Activated naive CD4-positive, alpha-beta T cell treated with Interleukin-2 at 50 U/mL for 16 hours (primary cell): ENCODE measurements at regions not wholly inside any gene's neighbourhood (a gene's known extent, or its start where the extent isn't known, plus 50 kb on each side); places are given as distances from the start of the nearest gene placed in this dataset.
"Not testable (repeated sequence)": the region's sequence is repeated elsewhere in the genome, so short reads cannot be mapped to it uniquely, and the experiment has no call there.

Source experiments
- DNase-seq: peaks from one replicate; pipeline ENCODE4 v3.0.0-alpha.2; 2020

DNA sequence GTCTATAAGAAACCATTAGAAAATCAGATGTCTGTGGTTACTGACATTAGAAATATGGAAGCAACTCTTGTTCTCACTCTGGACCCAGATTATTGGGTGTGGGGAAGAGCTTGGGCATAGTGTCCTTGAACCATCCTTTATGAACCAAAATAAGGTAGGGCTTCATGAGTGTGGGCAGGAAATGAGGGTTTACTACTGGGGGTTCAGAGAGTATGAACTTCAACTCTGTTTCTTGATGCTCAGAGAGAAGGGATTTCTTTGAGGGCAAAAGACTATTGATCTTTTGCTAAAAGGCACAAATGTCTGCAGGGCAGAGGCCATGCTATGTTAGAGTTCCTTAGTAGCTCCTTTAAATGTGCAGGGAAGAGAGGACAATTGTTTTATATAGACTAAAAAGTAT lies 183.3 kb upstream of the ATP2B1 start:
- DNase-seq, result no peak

- DNase-seq, result no peak
Observed at GRCh38 chr12:89890161-89890560, 181.5 kb upstream of the ATP2B1 start.

GRCh38 chr12:89889062-89889461 lies 180.4 kb upstream of the ATP2B1 start:
- DNase-seq, result no peak

DNA sequence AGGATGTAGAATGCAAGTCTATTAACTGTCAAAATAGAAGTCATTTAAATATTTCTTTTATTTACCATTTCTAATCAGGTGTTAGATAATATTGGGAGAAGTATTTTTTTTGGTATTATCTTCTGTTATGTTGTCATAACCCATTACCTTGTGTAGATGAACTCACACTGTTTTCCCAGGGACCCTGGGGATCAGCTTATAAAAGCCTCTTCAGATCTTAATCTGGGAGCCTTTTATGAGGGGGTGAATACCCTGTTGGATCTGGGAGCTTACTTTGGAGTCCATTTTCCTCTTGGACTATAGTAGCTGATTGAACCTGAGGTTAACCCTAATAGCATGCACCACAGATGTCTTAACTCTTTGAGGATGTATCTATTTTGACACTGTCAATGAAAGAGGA lies 176.3 kb upstream of the ATP2B1 start:
- DNase-seq, result no peak

GRCh38 chr12:89884416-89884898 lies 175.8 kb upstream of the ATP2B1 start:
- DNase-seq, result no peak

- no peak for DNase-seq
Observed at GRCh38 chr12:89883630-89884389, 175.2 kb upstream of the ATP2B1 start.

DNA sequence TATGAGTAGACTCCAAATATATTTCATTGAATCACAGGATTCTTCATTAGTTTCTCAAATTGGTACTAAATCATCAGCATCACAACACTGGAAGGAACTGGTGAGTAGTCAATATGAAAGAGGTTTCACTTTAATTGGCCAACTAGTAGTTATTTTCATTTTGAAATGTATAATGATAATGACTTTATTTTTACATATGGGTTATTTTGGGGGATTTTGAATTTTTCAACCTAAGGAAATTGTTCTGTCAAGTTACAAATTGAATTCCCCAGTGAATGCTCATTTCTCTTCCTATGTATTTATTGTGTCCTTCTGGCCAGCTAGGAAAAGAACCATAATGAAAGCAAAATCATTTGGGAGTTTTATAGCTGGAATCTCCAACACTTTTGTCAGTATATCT lies 174.2 kb upstream of the ATP2B1 start:
- no peak for DNase-seq

DNA sequence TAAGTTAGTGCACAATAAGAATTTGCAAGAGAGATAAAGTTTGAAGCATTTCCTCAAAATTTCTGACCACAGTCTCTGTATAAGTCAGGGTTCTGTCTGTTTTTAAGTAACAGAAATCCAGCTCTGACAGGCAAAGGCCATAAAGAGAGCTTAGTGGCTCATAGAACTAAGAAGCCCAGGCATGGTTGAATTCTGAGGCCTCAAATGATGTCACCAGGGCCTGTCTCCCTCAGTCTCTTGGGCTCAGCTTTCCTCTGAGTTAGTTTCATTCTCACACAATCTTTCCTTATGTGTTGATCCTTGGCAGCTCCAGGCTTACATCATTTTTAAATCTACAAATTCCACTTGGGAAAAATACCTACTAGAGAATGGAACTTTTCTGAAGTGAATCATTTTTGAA lies 173.4 kb upstream of the ATP2B1 start:
- no peak for DNase-seq

GRCh38 chr12:89880690-89881350 lies 172.2 kb upstream of the ATP2B1 start:
- peak; percentile 24 for DNase-seq

- no peak for DNase-seq
Observed at GRCh38 chr12:89879766-89880165, 171.1 kb upstream of the ATP2B1 start.

GRCh38 chr12:89878950-89879349 lies 170.3 kb upstream of the ATP2B1 start:
- DNase-seq, result no peak

DNA sequence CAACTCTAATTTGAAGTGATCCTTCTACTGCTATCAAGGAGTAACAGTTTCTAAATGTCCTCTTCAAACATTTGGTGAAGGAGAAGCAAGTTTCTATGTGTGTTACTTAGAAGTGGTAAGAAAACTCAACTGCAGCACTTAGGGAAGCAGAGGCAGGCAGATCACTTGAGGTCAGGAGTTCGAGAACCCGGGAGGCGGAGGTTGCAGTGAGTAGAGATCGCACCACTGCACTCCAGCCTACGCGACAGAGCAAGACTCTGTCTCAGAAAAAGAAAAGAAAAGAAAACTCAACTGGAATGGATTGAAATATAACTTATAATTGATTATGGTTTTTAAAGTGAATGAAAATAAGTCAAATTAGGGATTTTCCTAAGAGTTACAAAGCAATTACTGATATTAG lies 169.7 kb upstream of the ATP2B1 start:
- DNase-seq, result no peak

- DNase-seq, result no peak
Observed at GRCh38 chr12:89877671-89878070, 169.0 kb upstream of the ATP2B1 start.

GRCh38 chr12:89877136-89877535 lies 168.5 kb upstream of the ATP2B1 start:
- no peak for DNase-seq

DNA sequence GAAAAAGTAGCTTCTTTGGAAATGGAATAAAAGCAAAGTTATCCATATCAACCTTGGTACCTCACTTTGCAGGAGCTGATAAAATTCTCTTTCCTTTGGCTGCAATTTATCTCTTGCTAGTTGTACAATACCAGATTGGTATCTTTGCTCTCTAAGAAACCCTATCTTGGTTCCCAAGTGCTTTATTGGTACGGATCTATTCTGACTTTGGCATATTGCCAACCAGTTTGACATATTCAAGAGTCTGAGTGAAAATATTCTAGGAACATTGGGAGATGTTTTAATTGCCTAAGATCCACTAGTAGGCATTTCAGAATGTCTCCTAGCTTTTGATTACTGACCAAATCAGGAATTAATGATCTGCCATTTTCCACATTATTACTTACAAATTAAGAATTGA lies 167.2 kb upstream of the ATP2B1 start:
- no peak for DNase-seq

- no peak for DNase-seq
Observed at GRCh38 chr12:89875225-89875624, 166.6 kb upstream of the ATP2B1 start.

DNA sequence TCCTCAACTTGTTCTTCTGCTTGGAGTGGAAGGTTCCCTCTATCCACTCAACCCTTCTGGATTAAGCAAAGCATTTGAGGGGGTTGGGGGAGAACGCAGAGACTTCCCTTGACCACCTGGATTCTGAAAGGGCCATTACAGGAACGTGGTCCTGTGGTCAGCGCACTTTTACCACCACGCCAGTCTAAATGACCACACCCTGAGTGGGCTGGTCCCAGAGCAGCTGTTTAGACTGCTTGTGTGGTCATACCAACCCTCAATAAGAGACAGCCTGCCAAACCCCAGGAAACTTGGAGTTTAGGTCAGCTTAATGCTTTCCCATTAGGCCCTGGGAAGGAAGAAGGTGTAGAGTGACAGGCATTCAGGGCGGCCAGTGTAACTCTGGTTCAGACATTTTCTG lies 165.5 kb upstream of the ATP2B1 start:
- DNase-seq, result no peak

DNA sequence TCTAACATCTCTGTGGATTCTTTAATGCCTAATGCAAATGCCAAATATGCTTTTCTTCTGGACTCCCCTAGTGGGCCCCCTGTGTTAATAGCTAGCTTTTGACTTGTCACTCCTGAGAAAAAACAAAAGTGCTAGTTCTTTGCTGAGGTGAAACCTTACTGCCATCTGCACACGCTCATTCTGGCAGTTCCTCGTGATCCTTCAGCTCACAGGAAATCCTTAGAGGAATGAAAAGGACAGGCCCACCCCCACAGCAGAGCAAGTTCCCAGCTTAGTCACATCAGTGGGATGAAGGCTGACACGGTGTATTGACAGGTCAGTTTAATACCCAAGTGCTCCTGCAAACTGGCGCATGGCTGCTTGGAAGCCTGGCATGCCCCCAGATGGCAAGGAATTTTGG lies 165.1 kb upstream of the ATP2B1 start:
- DNase-seq, result no peak

- no peak for DNase-seq
Observed at GRCh38 chr12:89872922-89873630, 164.4 kb upstream of the ATP2B1 start.

DNA sequence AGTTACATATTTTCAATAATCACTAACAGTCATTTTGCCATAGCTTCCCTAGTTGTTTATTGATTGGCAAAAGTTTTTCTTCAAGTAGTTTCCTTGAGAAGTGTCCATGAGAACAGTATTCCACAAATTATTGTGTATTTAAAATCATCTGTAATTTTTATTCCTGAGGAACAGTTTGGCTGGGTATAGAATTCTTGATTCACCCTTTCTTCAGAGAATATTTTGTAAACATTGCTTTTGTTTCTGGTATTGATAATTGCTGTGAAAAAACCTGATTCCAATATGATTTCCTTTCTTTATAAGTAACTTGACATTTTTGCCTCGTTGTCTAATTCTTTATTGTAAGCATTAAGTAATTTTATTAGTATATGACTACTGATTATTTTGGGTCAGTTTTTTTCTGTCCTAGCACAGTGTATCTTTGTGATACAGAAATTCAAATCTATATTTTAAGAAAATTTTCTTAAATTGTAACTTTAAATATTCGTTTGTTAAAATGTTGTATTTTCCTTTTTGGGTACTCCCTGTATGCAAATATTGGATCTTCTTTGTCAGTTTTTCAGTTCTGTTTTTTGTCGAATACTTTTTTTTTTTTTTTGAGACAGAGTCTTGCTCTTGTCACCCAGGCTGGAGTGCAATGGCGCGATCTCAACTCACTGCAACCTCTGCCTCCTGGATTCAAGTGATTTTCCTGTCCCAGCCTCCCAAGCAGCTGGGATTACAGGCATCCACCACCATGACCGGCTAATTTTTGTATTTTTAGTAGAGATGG lies 162.0 kb upstream of the ATP2B1 start:
- DNase-seq, result no peak

DNA sequence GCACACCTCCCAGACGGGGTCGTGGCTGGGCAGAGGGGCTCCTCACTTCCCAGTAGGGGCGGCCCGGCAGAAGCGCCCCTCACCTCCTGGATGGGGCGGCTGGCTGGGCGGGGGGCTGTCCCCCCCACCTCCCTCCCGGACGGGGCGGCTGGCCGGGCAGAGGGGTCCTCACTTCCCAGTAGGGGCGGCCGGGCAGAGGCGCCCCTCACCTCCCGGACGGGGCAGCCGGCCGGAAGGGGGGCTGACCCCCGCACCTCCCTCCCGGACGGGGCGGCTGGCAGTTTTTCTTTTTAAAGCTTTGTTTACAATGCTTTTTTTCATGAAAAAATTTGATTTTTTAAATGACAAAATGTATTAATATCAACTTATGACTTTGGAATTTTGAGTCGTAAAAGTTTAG lies 159.0 kb upstream of the ATP2B1 start:
- not testable (repeated sequence) for DNase-seq

- DNase-seq, result no peak
Observed at GRCh38 chr12:89864411-89864810, 155.8 kb upstream of the ATP2B1 start.

DNA sequence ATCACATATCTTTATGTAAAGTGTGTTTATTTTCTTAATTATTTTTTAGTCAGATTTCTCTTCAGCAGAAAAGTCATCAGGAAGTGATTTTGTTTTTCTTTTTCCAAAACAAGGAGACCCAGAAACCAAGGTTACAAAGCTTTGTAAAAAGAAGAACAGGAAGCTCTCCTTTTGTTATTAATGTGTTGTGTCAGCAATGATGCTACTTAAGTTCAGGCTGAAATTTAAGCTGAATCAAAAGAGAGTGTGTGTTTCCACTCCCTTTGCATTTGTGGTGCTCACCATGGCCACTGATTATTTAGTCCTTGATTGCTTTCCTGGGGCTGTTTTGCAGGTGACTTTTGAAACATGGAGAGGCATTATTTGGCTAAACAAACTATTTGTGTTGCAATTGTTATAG lies 155.3 kb upstream of the ATP2B1 start:
- no peak for DNase-seq
